ENCODE measurements at regions not wholly inside any gene's neighbourhood (a gene's known extent, or its start where the extent isn't known, plus 50 kb on each side); places are given as distances from the start of the nearest gene placed in this dataset.
A peak's percentile ranks its signal among the peaks of the same experiment; 100 is the strongest.

- DNase-seq = no peak
Measured at GRCh38 chr1:91575909-91576519, 75.4 kb downstream of the CDC7 start.

- DNase-seq = no peak
Measured at GRCh38 chr1:91578320-91579109, 77.9 kb downstream of the CDC7 start.

GRCh38 chr1:91579658-91580228, 79.1 kb downstream of the CDC7 start:
- DNase-seq = no peak

- DNase-seq = no peak
Measured at GRCh38 chr1:91582431-91582921, 81.8 kb downstream of the CDC7 start.

- DNase-seq = peak; percentile 33
Measured at GRCh38 chr1:91583326-91583755, 82.7 kb downstream of the CDC7 start.

- DNase-seq = no peak
Measured at GRCh38 chr1:91584309-91584708, 83.7 kb downstream of the CDC7 start.

- DNase-seq = no peak
Measured at GRCh38 chr1:91584878-91585277, 84.2 kb downstream of the CDC7 start.

- DNase-seq = no peak
Measured at GRCh38 chr1:91585502-91585901, 84.9 kb downstream of the CDC7 start.

GRCh38 chr1:91585982-91586381, 85.3 kb downstream of the CDC7 start:
- no peak for DNase-seq

- no peak for DNase-seq
Measured at GRCh38 chr1:91589437-91589836, 88.8 kb downstream of the CDC7 start.

GRCh38 chr1:91591175-91591974, 90.7 kb downstream of the CDC7 start:
- DNase-seq = no peak

- DNase-seq = no peak
Measured at GRCh38 chr1:91592716-91593477, 92.2 kb downstream of the CDC7 start.

GRCh38 chr1:91594383-91595055, 93.9 kb downstream of the CDC7 start:
- no peak for DNase-seq

GRCh38 chr1:91596474-91596873, 95.8 kb downstream of the CDC7 start:
- DNase-seq = no peak

GRCh38 chr1:91597215-91597614, 96.6 kb downstream of the CDC7 start:
- DNase-seq = no peak

- DNase-seq = no peak
Measured at GRCh38 chr1:91600431-91601337, 100.0 kb downstream of the CDC7 start.

- no peak for DNase-seq
Measured at GRCh38 chr1:91601554-91602376, 101.1 kb downstream of the CDC7 start.

- DNase-seq = no peak
Measured at GRCh38 chr1:91603409-91603808, 102.8 kb downstream of the CDC7 start.

GRCh38 chr1:91604632-91605031, 104.0 kb downstream of the CDC7 start:
- no peak for DNase-seq

GRCh38 chr1:91605566-91605965, 104.9 kb downstream of the CDC7 start:
- no peak for DNase-seq
